Peyer's patch (tissue), 4 donors: ENCODE measurements at regions not wholly inside any gene's neighbourhood (a gene's known extent, or its start where the extent isn't known, plus 50 kb on each side); places are given as distances from the start of the nearest gene placed in this dataset.

Experiments used
- DNase-seq, 3 donors: peaks; one replicate each; pipeline ENCODE4 v3.0.0-alpha.2; 2017 to 2019
- H3K27ac ChIP-seq, 4 donors: fragments of 200-600 bp; sonication (generic); one replicate each; pipeline ENCODE4 v1.5.1; 2016 to 2019
- H3K27me3 ChIP-seq, 2 donors: fragments of 200-600 bp; sonication (generic); one replicate each; pipeline ENCODE4 v1.5.1; 2019
- H3K36me3 ChIP-seq, 3 donors: fragments of 200-600 bp; sonication (generic); one replicate each; pipeline ENCODE4 v1.5.1; 2016 to 2019
- H3K4me1 ChIP-seq, 4 donors: fragments of 200-600 bp; sonication (generic); one replicate each; pipeline ENCODE4 v1.5.1; 2016 to 2019
- H3K4me3 ChIP-seq, 4 donors: fragments of 200-600 bp; sonication (generic); 1 replicate in 3 of 4; 2 replicates in 1 of 4; pipeline ENCODE4 v1.5.1; 2016 to 2019; ENCODE audit warnings: mild to moderate bottlenecking in 1 of 4
- H3K9me3 ChIP-seq, 4 donors: fragments of 200-600 bp; sonication (generic); one replicate each; pipeline ENCODE4 v1.5.1; 2016 to 2019; ENCODE audit warnings: mild to moderate bottlenecking in 1 of 4
- CTCF ChIP-seq, 6 experiments: fragments of 450-650 bp in 4 of 6; fragments of 200-600 bp in 2 of 6; sonication (generic) in 1 of 6; IDR thresholded peaks; one replicate each; pipeline ENCODE4 v1.5.1; 2017 to 2019; ENCODE audit warnings: antibody characterized with exemption in 6 of 6, mild to moderate bottlenecking in 3 of 6, moderate library complexity in 1 of 6
- POLR2A ChIP-seq, 2 donors: fragments of 450-650 bp; IDR thresholded peaks; one replicate each; pipeline ENCODE4 v1.5.1; 2017; ENCODE audit warnings: antibody characterized with exemption in 2 of 2, mild to moderate bottlenecking in 2 of 2, moderate library complexity in 2 of 2

- TF ChIP-seq CTCF (IDR thresholded peaks at IDR 0.05) (no peak), POLR2A (IDR thresholded peaks at IDR 0.05) (no peak)
- Histone ChIP-seq H3K4me3 (no peak overlapping the region), H3K36me3 (no peaks in the 10 kb centered on the region), H3K27me3 (no peaks in the 10 kb centered on the region), H3K27ac (no peak overlapping the region), H3K9me3 (no peaks in the 10 kb centered on the region), H3K4me1 (no peaks in the 10 kb centered on the region)
- DNase-seq, result no peak
Measured at GRCh38 chr6:55678330-55679224, 99.6 kb upstream of the HMGCLL1 start.

GRCh38 chr6:55676736-55677135 lies 97.7 kb upstream of the HMGCLL1 start:
- Histone ChIP-seq H3K36me3 (no peaks in the 10 kb centered on the region), H3K4me3 (no peak overlapping the region)

GRCh38 chr6:55675941-55676340 lies 96.9 kb upstream of the HMGCLL1 start:
- no peaks in the 10 kb centered on the region for H3K9me3 ChIP-seq
- no peak for DNase-seq
- H3K4me3 ChIP-seq, result no peak overlapping the region
- no peaks in the 10 kb centered on the region for H3K4me1 ChIP-seq
- H3K27me3 ChIP-seq, result no peaks in the 10 kb centered on the region
- no peaks in the 10 kb centered on the region for H3K36me3 ChIP-seq
- H3K27ac ChIP-seq, result no peak overlapping the region
- TF ChIP-seq POLR2A (IDR thresholded peaks at IDR 0.05) (no peak), CTCF (IDR thresholded peaks at IDR 0.05) (no peak)

More at GRCh38 chr6:55676736-55677135, 97.7 kb upstream of the HMGCLL1 start:
- no peak for DNase-seq
- H3K9me3 ChIP-seq, result no peaks in the 10 kb centered on the region
- no peak overlapping the region for H3K27ac ChIP-seq
- no peak for TF ChIP-seq POLR2A (IDR thresholded peaks at IDR 0.05)
- TF ChIP-seq CTCF (IDR thresholded peaks at IDR 0.05), result no peak
- H3K27me3 ChIP-seq, result no peaks in the 10 kb centered on the region
- H3K4me1 ChIP-seq, result no peaks in the 10 kb centered on the region

GRCh38 chr6:55674672-55675071 lies 95.7 kb upstream of the HMGCLL1 start:
- DNase-seq, result no peak
- H3K4me3 ChIP-seq, result no peak overlapping the region

GRCh38 chr6:55670850-55671413 lies 91.9 kb upstream of the HMGCLL1 start:
- no peak overlapping the region for H3K4me3 ChIP-seq
- no peaks in the 10 kb centered on the region for H3K9me3 ChIP-seq
- no peaks in the 10 kb centered on the region for H3K4me1 ChIP-seq
- TF ChIP-seq POLR2A (IDR thresholded peaks at IDR 0.05) (no peak), CTCF (IDR thresholded peaks at IDR 0.05) (no peak)
- no peaks in the 10 kb centered on the region for H3K36me3 ChIP-seq
- no peak for DNase-seq
- no peak overlapping the region for H3K27ac ChIP-seq
- no peaks in the 10 kb centered on the region for H3K27me3 ChIP-seq

More at GRCh38 chr6:55674672-55675071, 95.7 kb upstream of the HMGCLL1 start:
- TF ChIP-seq POLR2A (IDR thresholded peaks at IDR 0.05), result no peak
- TF ChIP-seq CTCF (IDR thresholded peaks at IDR 0.05), result no peak
- Histone ChIP-seq H3K27ac (no peak overlapping the region), H3K4me1 (no peaks in the 10 kb centered on the region), H3K27me3 (no peaks in the 10 kb centered on the region), H3K36me3 (no peaks in the 10 kb centered on the region), H3K9me3 (no peaks in the 10 kb centered on the region)
